Heart right ventricle (tissue), 16 donors: ENCODE measurements at regions not wholly inside any gene's neighbourhood (a gene's known extent, or its start where the extent isn't known, plus 50 kb on each side); places are given as distances from the start of the nearest gene placed in this dataset.

ENCODE experiments used
- ATAC-seq, 8 donors: fragments of 200-7000 bp; cut with Tn5 transposase; one replicate each; pipeline ENCODE4 v1.9.1; 2020; ENCODE audit warnings: mild to moderate bottlenecking in 8 of 8, moderate library complexity in 8 of 8, moderate number of reproducible peaks in 1 of 8
- DNase-seq, 2 donors: peaks; one replicate each; pipeline ENCODE4 v3.0.0-alpha.2; 2020
- H3K27ac ChIP-seq, 10 donors: fragments of 200-600 bp; sonication (generic) in 2 of 10; one replicate each; pipeline versions ENCODE4 v1.5.0 to v1.8.0; 2020 to 2022; ENCODE audit warnings: mild to moderate bottlenecking in 3 of 10
- H3K27me3 ChIP-seq, 7 donors: fragments of 200-600 bp; one replicate each; pipeline ENCODE4 v1.8.0; 2021 to 2022; ENCODE audit warnings: mild to moderate bottlenecking in 2 of 7
- H3K36me3 ChIP-seq, 9 donors: fragments of 200-600 bp; sonication (generic) in 1 of 9; one replicate each; pipeline versions ENCODE4 v1.5.0 to v1.8.0; 2020 to 2022; ENCODE audit warnings: mild to moderate bottlenecking in 2 of 9
- H3K4me1 ChIP-seq, 9 donors: fragments of 200-600 bp; sonication (generic) in 1 of 9; one replicate each; pipeline versions ENCODE4 v1.5.0 to v1.8.0; 2020 to 2022; ENCODE audit warnings: mild to moderate bottlenecking in 4 of 9
- H3K4me3 ChIP-seq, 10 donors: fragments of 200-600 bp; sonication (generic) in 2 of 10; one replicate each; pipeline versions ENCODE4 v1.5.0 to v1.8.0; 2020 to 2022; ENCODE audit warnings: mild to moderate bottlenecking in 7 of 10, moderate library complexity in 2 of 10
- H3K9me3 ChIP-seq, 11 donors: fragments of 200-600 bp in 10 of 11; sonication (generic) in 2 of 11; one replicate each; pipeline versions ENCODE4 v1.5.0 to v1.8.0; 2013 to 2022; ENCODE audit warnings: mild to moderate bottlenecking in 2 of 11, control low read depth in 1 of 11, moderate library complexity in 1 of 11
- WGBS, 2 donors: extraction: QIAGEN DNeasy Blood & Tissue Kit; methylation state at CpG; one replicate each; pipeline ENCODE4 v1.1.7; 2013; ENCODE audit warnings: inconsistent platforms in 1 of 2; 5-methylcytosine and 5-hydroxymethylcytosine counted together
- intact Hi-C, 10 donors: fragments of 100-400 bp; cut with DNase I; formaldehyde crosslinking; loops; one replicate each; pipeline versions ENCODE4 v1.11.1 to v1.14.2; 2022
- TF ChIP-seq, protein P1 (sequence below), 9 donors: fragments of 200-600 bp; sonication (generic) in 2 of 9; IDR thresholded peaks; one replicate each; pipeline versions ENCODE4 v1.5.0 to v1.8.0; 2021 to 2022; ENCODE audit warnings: antibody characterized with exemption in 9 of 9, mild to moderate bottlenecking in 5 of 9, moderate library complexity in 1 of 9
- donor health status: Arrhythmogenic right ventricular cardiomyopathy.
- donor health status: ischemic (EF 13 %, LVEDD 7.1; RV severe dilation, severe dysfunction).
- donor health status: healthy with polysubstance abuse.
- donor health status: DM: no; HTN: yes; CAD: no.
- donor health status: DM: no; HTN: no; CAD: no.
- donor health status: ischemic (EF 25% LVEDD 6.9; RV normal size, moderate dysfunction).
- donor health status: ischemic (EF 25% LVEDD 5.7; RV mildly dilated, moderate dysfunction).
- donor health status: healthy.
- donor health status: DM: yes; HTN: yes; CAD: no.
- donor health status: Ischemic cardiomyopathy.
- donor health status: ischemic (EF 35%, LVEDD 5.7; RV mildly dilated, moderate dysfunction).
- donor health status: nonischemic (EF 11% LVEDD 7.7; RV severe dilation, severe dysfunction).
- donor health status: DM: yes; HTN: yes; CAD: no.
- donor health status: PGD.
- donor health status: ischemic (EF 29% LVEDD 5.4; RV normal size, mild dysfunction).
- donor health status: nonischemic (EF 23%, LVEDD 6.1; RV moderate dilation, normal function).

DNA sequence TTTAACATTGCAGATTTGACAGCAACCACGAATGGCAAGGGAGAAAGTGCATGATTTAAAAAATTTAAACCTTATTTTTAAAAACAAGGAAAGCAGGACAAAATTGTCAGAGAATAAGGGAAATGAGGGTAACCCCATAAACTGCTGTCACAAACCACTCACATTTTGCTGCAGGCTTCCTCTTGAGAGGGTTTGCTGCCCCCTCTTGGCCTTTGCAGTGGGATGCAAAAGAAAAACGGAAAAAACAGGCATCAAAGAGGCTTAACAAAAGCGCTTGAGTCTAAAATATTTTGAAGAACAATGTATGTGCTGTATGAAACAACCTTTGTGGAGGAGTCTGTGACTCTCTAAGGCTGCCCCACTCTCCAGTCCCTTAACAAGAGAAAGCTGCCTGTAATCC, 91.6 kb downstream of the TMX3 start:
- peak in 1 of 2 donors; percentile 7 for DNase-seq
- Histone ChIP-seq H3K27ac (no peak overlapping the region), H3K9me3 (no peaks in the 10 kb centered on the region), H3K4me1 (no peaks in the 10 kb centered on the region), H3K27me3 (no peaks in the 10 kb centered on the region), H3K36me3 (no peaks in the 10 kb centered on the region), H3K4me3 (no peak overlapping the region)
- TF ChIP-seq, protein P1, sequence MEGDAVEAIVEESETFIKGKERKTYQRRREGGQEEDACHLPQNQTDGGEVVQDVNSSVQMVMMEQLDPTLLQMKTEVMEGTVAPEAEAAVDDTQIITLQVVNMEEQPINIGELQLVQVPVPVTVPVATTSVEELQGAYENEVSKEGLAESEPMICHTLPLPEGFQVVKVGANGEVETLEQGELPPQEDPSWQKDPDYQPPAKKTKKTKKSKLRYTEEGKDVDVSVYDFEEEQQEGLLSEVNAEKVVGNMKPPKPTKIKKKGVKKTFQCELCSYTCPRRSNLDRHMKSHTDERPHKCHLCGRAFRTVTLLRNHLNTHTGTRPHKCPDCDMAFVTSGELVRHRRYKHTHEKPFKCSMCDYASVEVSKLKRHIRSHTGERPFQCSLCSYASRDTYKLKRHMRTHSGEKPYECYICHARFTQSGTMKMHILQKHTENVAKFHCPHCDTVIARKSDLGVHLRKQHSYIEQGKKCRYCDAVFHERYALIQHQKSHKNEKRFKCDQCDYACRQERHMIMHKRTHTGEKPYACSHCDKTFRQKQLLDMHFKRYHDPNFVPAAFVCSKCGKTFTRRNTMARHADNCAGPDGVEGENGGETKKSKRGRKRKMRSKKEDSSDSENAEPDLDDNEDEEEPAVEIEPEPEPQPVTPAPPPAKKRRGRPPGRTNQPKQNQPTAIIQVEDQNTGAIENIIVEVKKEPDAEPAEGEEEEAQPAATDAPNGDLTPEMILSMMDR (IDR thresholded peaks at IDR 0.05): peak; percentile 8 to 67 (median 58)
- 5% methylated on average over 3 of the region's 3 CpGs for WGBS, 2 donors
- peak in 1 of 8 donors; percentile 34 for ATAC-seq
- intact Hi-C loops: loop anchor here in 2 of 10 donors (2.0 to 10.0 kb wide), 2 partner anchors 1407 to 1409 kb away; no protein-coding TSS in a partner anchor

DNA sequence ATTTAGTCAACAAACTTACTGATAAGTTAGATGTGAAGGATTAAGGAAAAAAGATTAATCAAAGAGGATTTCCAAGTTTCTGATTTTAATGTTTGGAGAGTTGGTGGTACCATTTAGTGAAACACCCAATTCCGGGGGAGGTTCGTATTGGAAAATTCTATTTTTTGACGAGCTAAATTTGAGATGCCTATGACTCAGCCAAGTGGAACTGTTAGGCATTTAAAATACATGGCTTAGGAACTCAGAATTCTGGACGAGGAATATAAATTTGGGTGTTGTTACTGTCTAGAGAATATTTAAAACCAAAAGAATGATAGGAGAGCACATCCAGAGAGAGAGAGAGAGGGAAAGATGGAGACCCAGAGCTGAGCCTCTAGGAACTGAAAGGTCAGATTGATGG, 103.6 kb downstream of the TMX3 start:
- DNase-seq (no peak), ATAC-seq (no peak)
- no peaks in the 10 kb centered on the region for H3K36me3 ChIP-seq
- TF ChIP-seq, protein P1 (IDR thresholded peaks at IDR 0.05): no peak
- intact Hi-C loops: no loop called here
- no peak overlapping the region for H3K27ac ChIP-seq
- H3K9me3 ChIP-seq: no peaks in the 10 kb centered on the region
- H3K27me3 ChIP-seq: no peaks in the 10 kb centered on the region
- WGBS, 2 donors: 78 to 87% methylated on average over 4 of the region's 4 CpGs
- H3K4me3 ChIP-seq: no peak overlapping the region
- H3K4me1 ChIP-seq: no peaks in the 10 kb centered on the region

DNA sequence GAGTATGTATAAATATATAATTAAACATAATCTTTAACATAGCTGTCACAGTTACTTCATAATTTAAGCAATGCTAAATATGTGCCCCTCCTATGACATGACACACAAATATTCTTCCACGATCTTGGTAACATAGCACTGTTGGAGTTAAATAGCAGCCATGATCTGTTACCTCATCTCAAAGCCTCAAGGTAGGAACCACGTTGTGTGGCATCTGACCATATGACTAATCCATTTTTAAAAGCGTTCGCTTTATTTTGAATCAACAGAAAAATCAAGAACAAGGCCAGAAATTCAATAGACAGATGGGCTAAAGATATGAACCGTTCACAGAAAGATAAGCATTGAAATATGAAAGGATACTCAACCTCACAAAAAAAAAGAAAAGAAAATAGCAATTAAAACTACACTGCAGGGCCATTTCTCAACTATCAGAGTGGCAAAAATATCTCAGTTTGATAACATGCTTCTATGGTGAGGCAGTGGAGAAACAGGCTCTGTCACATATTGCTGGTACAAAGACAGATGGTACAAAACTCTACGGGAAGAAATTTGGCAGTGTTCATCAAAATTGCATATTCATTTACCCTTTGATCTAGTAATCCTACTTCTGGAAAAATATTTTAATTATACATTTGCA, 105.9 kb downstream of the TMX3 start:
- intact Hi-C loops: no loop called here
- H3K4me3 ChIP-seq: no peak overlapping the region
- WGBS, 2 donors: 41 to 58% methylated on average over 6 of the region's 6 CpGs
- ATAC-seq (no peak), DNase-seq (no peak)
- H3K36me3 ChIP-seq: no peaks in the 10 kb centered on the region
- H3K27me3 ChIP-seq: no peaks in the 10 kb centered on the region
- TF ChIP-seq, protein P1 (IDR thresholded peaks at IDR 0.05): no peak
- no peaks in the 10 kb centered on the region for H3K9me3 ChIP-seq
- no peaks in the 10 kb centered on the region for H3K4me1 ChIP-seq
- no peak overlapping the region for H3K27ac ChIP-seq

DNA sequence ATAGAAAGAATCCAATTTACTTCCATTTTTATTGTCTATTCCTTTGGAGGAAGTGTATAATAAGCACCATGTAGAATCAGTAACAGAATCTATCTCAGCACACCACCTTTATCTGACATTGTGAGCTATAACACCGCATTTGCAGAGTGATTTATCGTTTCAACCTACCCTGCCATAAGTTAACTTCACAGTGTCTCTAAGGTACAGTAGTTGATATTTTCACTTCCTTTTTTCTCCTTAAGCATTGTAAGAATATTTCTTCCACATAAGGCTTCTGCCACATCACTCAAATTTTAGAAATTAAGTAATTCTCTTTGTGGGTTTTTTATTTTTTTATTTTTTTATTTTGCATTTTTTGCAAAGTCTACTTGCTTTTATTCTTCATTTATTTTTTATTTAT, 107.1 kb downstream of the TMX3 start:
- H3K27me3 ChIP-seq: no peaks in the 10 kb centered on the region

More for the DNA sequence above, 107.1 kb downstream of the TMX3 start:
- intact Hi-C loops: no loop called here
- Histone ChIP-seq H3K4me1 (no peaks in the 10 kb centered on the region), H3K9me3 (no peaks in the 10 kb centered on the region), H3K36me3 (no peaks in the 10 kb centered on the region), H3K4me3 (no peak overlapping the region), H3K27ac (no peak overlapping the region)
- TF ChIP-seq, protein P1 (IDR thresholded peaks at IDR 0.05): no peak
- no peak for DNase-seq
- no peak for ATAC-seq
- 95% methylated on average over 2 of the region's 2 CpGs for WGBS, 2 donors
